ENCODE measurements at regions not wholly inside any gene's neighbourhood (a gene's known extent, or its start where the extent isn't known, plus 50 kb on each side); places are given as distances from the start of the nearest gene placed in this dataset.
"Not testable (repeated sequence)": the region's sequence is repeated elsewhere in the genome, so short reads cannot be mapped to it uniquely, and the experiment has no call there.

DNA sequence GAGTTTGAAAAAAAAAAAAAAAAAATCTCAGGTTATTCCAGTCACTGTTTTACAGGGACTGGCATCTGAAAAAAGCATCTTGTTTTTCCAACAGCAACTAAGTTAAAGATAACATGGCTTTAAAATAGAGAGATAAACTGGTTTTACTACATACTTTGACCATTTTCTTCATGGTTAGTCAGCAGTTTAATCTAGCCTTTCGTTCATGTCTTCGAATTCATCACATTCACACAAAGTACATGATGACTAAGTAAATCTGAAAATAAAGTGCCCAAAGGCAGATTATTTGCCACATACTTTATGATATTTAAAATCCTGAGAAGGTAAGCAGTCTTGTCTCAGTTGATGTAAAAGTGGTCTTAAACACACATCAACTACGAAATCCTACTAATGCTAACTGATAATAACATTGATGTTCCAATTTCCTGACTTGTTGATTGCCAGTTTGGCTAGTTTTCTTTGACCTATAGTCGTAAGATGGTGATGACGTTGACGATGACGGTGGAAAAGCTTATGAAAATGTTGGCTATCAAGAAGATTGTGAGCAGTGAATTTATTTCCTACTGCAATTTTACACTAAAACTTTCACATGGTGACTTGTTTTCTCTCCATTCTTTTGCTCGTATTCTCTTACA lies 540.5 kb upstream of the BOD1L1 start:
- DNase-seq (ENCODE audit: low read depth, low spot score) = no peak

DNA sequence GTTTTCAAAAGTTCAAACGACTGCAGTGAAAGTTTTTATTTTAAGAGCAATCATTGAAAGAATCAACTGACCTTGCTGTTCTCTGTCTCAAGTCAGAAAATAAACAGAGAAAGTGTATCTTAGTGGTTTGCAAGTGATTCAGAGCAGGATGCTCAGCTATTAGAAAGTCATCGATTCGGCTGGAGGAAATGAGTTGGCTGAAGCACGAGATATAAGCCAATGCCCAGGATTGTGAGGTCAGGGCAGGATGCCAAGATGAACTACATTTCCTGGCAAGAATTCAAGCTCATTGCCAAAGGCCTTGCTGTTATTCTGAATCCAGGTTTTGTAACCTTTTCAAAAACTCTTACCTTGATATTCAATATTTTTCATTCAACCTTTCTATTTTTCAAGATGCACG lies 541.4 kb upstream of the BOD1L1 start:
- DNase-seq (ENCODE audit: low read depth, low spot score) = peak; percentile 77

DNA sequence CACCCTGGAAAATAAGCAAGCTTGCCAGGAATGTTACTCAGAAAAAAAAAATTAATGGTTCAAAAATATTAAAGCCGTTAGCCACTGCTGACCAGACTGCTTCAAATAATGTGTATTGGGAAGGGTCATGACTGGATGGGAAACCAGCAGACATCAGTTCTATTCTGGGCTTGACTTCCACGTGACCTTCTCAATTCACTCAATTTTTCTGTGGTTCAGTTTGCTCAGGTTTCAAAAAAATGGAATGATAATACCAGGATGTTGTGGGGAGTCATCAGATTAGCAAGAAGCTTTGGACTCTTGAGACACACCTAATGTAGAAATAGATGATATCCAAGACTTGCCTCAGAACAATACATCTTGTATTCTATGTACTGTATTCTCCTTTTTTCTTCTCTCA lies 541.9 kb upstream of the BOD1L1 start:
- no peak for DNase-seq (ENCODE audit: low read depth, low spot score)

DNA sequence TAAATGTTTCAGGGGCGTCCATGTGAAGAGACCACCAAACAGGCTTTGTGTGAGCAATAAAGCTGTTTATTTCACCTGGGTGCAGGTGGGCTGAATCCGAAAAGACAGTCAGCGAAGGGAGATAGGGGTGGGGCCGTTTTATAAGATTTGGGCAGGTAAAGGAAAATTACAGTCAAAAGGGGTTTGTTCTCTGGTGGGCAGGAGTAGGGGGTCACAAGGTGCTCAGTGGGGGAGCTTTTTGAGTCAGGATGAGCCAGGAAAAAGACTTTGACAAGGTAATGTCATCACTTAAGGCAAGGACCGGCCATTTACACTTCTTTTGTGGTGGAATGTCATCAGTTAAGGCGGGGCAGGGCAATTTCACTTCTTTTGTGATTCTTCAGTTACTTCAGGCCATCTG lies 542.4 kb upstream of the BOD1L1 start:
- DNase-seq (ENCODE audit: low read depth, low spot score) = not testable (repeated sequence)

DNA sequence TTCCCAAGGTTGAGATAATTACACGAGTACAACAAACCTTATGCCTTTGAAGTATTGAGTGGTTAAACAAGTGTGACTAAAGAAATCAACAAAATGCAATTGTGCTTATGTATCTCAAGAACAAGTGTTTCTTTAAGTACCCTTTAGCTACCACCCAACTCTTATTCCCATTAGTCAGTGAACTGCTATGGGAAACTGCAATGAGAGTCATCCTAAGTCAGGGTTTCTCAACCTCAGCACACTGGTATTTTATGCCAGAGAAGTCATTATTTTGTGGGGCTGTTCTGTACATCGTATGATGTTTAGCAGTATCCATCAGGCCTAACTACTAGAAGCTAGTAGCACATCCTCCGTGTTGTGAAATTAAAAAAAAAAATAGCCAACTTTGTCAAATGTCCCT lies 549.1 kb upstream of the BOD1L1 start:
- DNase-seq (ENCODE audit: low read depth, low spot score) = no peak

DNA sequence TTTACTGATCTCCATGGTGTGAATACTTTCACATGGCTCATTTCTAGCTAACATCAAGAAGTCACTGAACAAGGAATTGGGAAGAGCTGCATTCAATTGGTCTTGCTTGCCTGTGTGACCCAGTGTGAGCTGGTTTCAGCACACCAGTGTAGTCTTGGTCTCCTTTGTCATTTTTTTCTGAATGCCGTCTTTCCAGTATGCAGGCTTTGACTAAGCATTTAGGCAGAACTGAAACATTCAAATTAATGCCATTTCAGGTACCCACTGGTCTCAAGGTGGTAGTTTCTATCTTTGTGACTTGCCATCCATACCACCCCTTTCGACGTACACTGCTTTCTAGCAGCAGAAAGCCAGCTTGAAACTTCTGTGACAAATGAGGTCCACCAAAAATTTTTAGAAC lies 550.5 kb upstream of the BOD1L1 start:
- DNase-seq (ENCODE audit: low read depth, low spot score) = no peak

DNA sequence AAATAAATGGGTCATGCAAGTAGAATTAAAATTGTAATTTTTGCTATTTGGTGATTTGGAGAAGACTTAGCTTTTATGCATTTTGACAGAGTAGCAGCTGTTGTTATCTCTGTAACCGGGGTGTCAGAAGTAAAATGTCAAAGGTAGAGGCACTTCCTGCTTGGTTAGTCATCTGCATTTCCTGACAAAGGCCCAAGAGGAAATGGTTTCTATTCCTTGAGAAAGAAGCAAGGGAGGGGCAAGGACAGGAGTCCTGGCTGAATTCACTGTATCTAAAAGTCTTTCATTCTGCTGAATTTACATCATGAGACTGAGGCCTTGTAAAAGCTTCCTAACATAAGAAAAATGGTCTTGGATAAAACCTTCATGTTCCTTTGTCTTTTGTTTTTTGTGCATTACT lies 550.9 kb upstream of the BOD1L1 start:
- DNase-seq (ENCODE audit: low read depth, low spot score) = no peak

DNA sequence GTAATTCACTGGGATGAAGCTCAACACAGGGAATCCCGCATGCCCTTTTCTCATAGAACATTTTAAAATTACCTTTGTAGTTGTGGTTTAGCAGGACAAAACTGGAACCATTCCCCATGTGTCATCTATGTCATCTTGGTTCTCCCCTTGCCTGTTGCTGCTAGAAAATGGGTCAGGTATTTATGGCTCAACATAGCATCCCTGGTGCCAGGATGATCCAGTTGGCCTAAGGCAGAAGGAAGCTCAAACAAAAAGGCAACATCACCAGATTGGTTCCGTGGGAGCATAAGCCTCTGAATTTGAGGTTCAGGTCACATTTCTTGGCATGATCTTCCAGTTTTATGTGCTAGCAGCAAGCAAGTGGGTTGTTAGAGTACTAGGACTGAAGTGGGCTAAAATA lies 552.6 kb upstream of the BOD1L1 start:
- DNase-seq (ENCODE audit: low read depth, low spot score) = no peak

DNA sequence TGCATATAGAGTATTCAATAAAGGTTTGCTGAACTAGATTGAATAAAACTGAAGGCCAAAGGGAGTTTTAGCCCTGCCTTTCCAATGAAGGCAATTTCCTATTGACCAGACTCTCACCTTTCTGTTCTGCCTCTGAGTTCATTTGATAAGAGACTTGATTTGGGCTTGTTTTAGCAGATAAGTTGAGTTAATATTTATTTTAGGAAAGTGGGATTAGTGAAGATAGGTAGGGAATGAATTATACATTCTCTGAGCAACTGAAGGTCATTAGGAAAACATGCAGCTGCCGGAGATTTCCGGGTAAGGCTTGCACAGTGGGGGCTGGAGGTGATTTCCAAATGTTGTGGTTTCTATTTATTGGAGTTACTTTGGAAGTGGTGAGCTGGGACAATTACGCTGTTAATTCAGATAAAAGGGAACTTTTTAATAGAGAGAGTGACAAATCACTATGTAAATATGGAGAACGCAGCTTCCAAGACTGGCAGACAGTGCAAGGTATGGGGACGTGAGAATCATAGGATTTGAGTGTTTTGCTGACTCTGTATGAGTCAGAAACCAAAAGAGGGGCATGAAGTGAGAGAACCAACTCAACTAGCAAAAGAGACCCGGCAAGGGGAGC lies 553.6 kb upstream of the BOD1L1 start:
- no peak for DNase-seq (ENCODE audit: low read depth, low spot score)

DNA sequence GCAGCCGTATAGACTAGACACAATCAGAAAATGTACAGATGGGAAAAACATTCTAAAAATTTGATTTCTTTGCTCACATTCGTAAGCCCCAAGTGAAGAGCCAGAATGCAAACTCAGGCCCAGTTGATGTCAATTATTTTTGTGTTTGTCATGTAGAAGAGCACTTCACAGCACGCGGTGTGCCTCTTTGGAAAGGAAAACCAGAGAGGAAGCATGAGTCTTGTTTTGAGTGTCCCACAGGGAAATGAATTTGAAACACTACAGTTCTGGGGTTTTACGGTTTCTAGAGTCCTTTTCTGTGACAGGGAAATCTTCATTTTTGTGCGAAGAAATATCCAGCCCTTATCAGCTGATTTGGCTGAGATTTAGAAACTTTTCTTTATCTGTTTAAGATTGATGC lies 554.6 kb upstream of the BOD1L1 start:
- no peak for DNase-seq (ENCODE audit: low read depth, low spot score)

DNA sequence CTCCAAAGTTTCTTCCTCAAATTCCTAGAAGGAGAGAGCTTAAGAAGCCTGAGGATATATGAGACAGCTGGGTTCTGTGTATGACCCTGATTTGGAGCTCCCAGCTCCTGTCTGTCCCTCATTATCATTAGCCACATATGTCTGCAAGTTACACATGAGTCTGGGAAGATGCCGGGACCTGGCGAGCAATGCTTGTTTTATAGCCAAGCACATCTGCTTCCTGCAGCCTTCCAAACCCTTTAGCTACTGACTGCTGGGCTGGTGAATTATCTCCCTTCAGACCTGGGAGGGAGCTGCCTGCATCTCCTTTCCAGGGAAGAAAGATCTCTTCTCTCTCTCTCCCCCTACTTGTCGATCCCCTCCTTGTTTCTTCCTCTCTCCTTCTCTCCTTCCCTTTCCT lies 556.7 kb upstream of the BOD1L1 start:
- DNase-seq (ENCODE audit: low read depth, low spot score) = no peak

DNA sequence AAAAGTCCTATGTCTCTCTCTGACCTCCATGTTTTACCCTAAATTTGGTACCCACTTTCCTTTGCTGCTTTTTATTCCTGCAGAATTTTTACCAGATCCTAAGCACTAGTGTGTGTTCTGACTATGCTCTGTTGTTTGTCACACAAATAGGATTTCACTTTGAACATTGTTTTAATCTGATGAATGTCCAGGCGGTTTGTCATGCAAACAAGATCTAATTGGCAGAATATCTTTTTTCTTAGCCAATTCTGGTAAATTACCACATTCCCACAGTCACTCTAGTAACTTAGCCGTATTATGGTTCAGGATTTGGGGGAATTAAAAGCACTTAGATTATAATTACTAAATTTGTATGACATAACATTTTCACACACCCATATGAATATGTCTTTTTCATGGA lies 557.2 kb upstream of the BOD1L1 start:
- DNase-seq (ENCODE audit: low read depth, low spot score) = no peak

DNA sequence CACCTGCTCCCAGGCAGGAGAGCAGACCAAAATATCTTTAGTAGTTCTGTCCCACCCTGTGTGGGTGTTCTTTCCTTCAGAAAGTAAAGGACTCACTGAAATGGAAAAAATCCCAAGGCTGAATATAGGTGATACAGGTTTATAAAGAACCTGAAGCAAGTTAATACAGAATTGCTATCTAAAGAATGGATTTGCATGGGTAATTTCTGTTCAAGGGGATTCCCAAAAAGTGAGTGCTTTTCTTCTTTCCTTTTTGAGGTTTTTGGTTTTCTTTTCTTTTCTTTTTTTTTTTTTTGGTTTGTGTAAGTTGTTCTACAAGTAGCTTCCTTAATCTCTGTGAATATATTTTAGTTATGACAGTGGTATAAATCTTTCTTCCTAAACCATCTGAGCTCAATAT lies 560.7 kb upstream of the BOD1L1 start:
- DNase-seq (ENCODE audit: low read depth, low spot score) = no peak

DNA sequence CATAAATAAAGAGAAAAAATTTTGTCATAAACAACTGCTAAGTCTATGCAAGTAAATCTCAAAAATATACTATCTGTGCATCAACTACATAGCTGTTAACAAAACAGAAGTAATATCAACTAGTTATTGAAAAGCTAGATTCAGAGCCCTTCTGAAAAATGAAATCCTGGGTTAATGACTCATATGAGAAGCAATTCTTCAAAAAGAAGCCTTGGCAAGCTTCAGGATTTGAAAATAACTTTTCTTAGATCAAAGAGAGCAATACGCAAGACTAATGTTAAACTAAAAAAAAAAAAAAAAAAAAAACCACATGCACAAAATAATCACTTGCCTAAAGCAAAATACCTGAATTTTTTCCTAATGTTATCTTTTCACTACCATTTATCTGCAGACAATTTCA lies 566.1 kb upstream of the BOD1L1 start:
- DNase-seq (ENCODE audit: low read depth, low spot score) = no peak

DNA sequence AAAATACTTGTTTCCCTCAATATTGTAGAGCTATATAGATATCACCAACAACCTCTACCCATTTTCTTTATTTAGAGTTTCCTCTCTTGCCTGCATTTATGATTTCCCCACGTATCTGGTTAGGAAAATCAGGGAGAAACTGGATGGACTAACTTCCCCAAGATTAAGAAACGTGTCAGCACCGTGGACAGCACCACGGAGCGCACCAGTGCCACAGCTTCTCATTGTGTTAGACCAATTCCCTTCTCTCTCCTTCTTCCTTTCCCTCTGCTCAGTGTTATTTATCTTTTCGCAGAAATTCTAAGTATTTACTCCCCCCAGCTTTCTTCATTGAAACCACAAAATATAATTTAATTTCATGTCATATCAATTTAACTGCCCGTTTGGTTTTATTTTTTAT lies 568.6 kb upstream of the BOD1L1 start:
- DNase-seq (ENCODE audit: low read depth, low spot score) = peak; percentile 33

DNA sequence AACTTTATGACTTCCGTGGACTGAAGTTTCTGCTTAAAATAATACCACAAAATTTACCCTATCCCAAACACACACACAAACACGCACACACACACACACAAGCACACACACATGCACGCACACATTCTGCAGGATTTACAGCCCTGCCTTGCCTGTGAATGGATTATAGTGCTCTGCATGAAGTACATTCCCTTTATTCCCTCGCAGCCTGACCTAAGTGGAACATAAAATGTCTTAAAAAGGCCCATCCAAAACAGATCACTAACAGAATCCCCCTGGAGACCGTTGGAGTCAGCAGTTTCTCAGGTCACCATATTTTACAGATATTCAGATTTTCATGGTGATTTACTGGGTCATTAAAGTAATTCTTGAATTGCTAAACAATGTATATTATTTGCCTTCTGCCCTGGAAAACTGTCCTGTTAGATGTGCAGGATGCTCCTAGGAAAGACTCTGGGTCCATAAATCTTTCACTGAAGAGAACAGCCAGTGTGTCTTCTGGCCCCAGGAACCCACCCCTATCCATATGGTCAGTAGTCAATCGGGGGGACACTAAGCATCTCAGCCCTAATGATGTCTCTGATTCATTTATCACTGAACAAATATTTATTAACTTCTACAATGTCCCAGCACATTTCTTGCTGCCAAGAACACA lies 587.7 kb upstream of the BOD1L1 start:
- DNase-seq (ENCODE audit: low read depth, low spot score) = no peak

DNA sequence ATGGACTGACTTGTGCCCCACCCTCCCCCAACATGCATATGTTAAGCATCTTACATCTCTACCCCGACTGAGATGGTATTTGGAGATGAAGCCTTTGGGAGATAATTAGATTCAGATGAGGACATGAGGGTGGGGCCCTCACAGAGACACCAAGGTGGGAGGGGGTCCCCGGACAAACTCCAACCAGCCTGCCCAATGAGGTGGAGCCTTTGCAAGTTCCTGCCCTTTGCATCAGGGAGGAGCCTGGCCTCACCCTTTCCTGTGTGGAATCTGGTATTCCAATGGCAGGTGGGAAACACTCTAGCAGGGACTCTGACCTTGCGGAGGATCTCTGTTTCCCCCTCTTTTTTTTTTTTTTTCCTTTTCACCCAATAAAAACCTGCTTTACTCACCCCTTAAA lies 589.9 kb upstream of the BOD1L1 start:
- no peak for DNase-seq (ENCODE audit: low read depth, low spot score)

DNA sequence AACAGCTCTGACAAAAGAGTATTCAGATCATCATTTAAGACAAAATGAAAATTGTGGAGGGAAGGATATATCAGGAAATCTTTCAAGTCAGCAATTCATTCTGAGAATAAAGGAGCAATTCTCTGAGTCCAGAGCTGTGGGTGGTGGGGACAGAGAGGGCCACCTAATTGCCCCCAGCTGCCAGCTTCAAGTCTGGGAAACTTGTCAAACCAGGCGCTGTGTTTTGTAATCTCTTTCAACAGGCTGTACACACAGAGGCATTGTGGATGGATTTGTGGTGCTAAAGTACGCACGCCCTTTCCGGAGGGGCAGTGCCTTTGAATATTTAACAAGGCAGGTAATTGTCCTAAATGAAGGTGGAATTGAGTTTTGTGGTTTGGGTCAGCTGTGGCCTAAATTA lies 591.1 kb upstream of the BOD1L1 start:
- no peak for DNase-seq (ENCODE audit: low read depth, low spot score)

DNA sequence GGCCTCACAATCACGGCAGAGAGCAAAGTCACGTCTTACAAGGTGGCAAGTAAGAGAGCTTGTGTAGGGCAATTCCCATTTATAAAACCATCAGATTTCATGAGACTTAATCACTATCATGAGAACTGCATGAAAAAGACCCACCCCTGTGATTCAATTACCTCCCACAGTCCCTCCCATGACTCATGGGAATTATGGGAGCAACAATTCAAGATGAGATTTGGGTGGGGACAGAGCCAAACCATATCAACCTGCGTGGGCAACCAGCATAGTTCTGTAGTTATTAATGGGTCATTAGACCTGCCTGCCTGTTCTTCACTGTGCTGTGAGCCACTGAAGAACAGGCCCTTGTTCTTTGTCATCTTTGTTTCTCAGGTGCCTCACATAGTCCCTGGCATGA lies 593.7 kb upstream of the BOD1L1 start:
- DNase-seq (ENCODE audit: low read depth, low spot score) = no peak

DNA sequence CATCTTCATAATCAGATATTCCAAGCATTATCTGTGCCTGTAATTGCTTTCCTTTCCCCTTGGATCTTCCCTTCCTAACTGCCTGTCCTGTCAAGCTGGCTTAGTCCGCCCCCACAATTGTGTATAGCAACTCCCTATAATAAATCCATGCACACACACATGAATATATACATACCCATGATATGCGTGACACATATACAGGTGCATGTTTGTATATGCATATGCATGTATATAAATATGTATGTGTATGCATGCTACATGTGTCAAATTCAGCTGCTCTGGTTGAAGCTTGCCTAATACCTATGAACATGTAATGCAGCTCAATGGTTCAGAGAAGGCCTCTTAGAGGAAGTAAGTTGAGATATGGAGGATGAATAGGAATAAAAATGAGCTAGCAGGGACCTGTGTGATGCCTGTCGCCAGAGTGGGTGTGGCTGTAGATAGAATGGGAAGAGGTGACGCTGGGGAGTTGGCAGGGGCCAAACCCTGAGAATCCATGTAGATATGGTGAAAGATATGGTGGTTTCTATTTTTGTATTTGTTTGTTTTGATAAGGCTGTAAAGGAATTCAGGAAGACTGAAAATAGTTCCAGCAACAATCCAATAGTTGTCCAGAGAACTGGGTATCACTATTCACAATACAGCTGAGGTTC lies 595.0 kb upstream of the BOD1L1 start:
- no peak for DNase-seq (ENCODE audit: low read depth, low spot score)

DNA sequence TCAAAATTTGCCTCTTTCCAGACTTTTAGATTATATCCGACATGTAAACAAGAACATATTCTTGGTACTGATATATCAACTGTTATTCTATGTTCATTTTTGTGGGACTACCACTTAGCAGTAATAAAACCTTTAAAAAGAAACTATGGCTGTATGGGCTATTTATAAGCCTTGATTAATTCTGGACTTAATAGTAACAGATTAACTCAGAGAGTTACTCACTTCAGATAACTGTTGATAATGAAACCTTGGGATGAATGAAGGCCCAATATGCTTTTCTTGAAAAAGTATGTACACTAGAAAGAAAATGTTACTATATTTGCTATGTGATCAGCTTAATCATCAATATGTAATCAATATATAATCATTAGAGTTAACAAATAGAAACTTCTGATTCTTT lies 595.9 kb upstream of the BOD1L1 start:
- DNase-seq (ENCODE audit: low read depth, low spot score) = no peak

DNA sequence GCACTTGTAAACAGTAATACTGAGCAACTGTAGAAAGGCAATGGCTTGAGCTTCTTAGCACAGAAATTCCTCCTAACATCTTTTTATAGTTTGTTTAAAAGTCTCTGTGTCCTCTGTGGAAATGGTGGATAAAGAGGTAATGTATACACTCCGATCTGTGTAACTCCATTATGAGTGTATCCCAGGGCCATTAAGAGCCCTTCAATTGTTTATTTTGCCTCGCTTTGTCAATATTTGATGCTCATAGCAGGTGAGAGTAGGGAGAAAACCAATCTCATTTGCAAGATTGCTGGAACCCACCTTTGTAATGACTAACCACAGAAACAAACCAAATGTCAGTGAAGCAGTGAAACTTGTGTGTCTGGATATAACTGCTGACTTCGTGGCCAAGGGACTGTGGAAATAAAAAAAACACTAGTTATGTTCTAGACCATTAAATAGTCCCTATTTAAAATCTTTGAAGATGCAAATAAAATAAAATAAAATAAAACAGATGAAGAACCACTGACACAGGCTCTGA lies 598.2 kb upstream of the BOD1L1 start:
- no peak for DNase-seq (ENCODE audit: low read depth, low spot score)

DNA sequence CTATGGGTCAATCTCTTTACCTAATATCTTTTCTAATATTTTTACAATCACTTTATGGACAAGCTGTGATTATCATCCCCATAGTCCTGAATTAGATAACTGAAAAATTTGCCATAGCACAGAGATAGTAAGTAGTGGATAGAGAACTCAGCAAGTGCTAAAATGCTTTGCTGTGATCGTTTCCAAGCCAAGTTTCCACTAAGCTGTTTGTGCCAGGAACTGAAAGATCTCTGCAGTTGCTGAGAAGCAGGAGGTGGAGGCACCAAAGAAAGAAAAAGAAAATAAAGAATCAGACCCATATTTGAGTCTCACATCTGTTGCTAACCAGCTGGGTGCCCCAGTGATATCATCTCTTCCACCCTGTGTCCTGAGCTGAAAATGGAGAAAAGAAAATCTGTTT lies 605.6 kb upstream of the BOD1L1 start:
- peak; percentile 24 for DNase-seq (ENCODE audit: low read depth, low spot score)
